ENCODE measurements at regions not wholly inside any gene's neighbourhood (a gene's known extent, or its start where the extent isn't known, plus 50 kb on each side); places are given as distances from the start of the nearest gene placed in this dataset.

DNA sequence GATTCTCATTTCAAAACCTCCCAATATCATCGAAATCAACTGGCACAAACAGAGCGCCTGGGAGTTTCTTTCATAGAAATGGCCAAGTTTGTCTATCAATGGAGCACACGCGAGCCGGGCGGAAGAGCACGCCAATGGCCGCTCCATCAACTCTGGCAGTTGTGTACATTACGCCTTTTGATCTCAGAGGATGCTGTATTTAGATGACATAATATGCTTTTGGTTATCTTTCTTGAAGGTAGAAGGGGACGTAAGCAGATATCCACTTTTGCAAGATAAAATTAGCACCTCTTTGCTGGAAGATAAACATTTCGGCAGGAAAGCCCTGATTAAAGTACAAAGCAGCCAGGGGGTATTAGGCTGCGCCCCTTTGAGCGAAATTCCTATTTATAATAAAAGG, 287.4 kb downstream of the IRF8 start:
- H3K4me3 ChIP-seq (replicated peaks in 1 of 3; ENCODE audit: low read depth in 2 of 3, low read length in 3 of 3): no peak overlapping the region
- no peaks in the 10 kb centered on the region for H3K9me3 Mint-ChIP-seq
- peaks cover 12 to 18% (median 17%) of the 10 kb centered on the region in 3 donors for H3K27me3 Mint-ChIP-seq (ENCODE audit: low read depth in 3 of 3)
- H3K27me3 ChIP-seq (ENCODE audit: control insufficient read depth in 2 of 2, insufficient read depth in 2 of 2, low read length in 2 of 2): no peaks in the 10 kb centered on the region
- no peaks in the 10 kb centered on the region for H4K20me1 ChIP-seq (ENCODE audit: insufficient read depth, low read length)
- no peaks in the 10 kb centered on the region for H3K36me3 ChIP-seq (replicated peaks in 1 of 2; ENCODE audit: control insufficient read depth in 1 of 2, insufficient read depth in 2 of 2, low read length in 2 of 2)
- no peaks in the 10 kb centered on the region for H3K4me1 ChIP-seq (ENCODE audit: control insufficient read depth in 1 of 2, insufficient read depth in 2 of 2, low read length in 2 of 2)
- intact Hi-C loops (cut with micrococcal nuclease): no loop called here
- no peaks in the 10 kb centered on the region for H3K79me2 ChIP-seq (ENCODE audit: insufficient read depth, low read length)
- peaks cover 0 to 2% of the 10 kb centered on the region in 2 donors for H3K9me3 ChIP-seq (replicated peaks in 1 of 2; ENCODE audit: control insufficient read depth in 1 of 2, insufficient read depth in 1 of 2, low read length in 2 of 2)
- no peak overlapping the region for H2AFZ ChIP-seq (ENCODE audit: insufficient read depth, low read depth, low read length, poor library complexity, severe bottlenecking)
- no peak overlapping the region for H3K4me2 ChIP-seq (replicated peaks; ENCODE audit: extremely low read depth, low read length, poor library complexity, severe bottlenecking)
- no peak overlapping the region for H3K27ac Mint-ChIP-seq
- no peak overlapping the region for H3K27ac ChIP-seq (ENCODE audit: low read depth in 1 of 2, low read length in 2 of 2)
- no peaks in the 10 kb centered on the region for H3K4me1 Mint-ChIP-seq
- H3K9ac ChIP-seq (ENCODE audit: insufficient read depth, low read length, poor library complexity, severe bottlenecking): no peak overlapping the region
- no peaks in the 10 kb centered on the region for H3K36me3 Mint-ChIP-seq
- no peak overlapping the region for H3K4me3 Mint-ChIP-seq
- TF ChIP-seq CTCF (IDR thresholded peaks at IDR 0.05): no peak
- 100% methylated on average over 5 of the region's 13 CpGs for WGBS (ENCODE audit: insufficient coverage)
- DNase-seq: no peak

GRCh38 chr16:86189934-86190333, 291.0 kb downstream of the IRF8 start:
- H3K27ac Mint-ChIP-seq: no peak overlapping the region
- no peaks in the 10 kb centered on the region for H3K4me1 ChIP-seq (ENCODE audit: control insufficient read depth in 1 of 2, insufficient read depth in 2 of 2, low read length in 2 of 2)
- H3K27ac ChIP-seq (ENCODE audit: low read depth in 1 of 2, low read length in 2 of 2): no peak overlapping the region
- no peak overlapping the region for H3K4me2 ChIP-seq (replicated peaks; ENCODE audit: extremely low read depth, low read length, poor library complexity, severe bottlenecking)
- no peak overlapping the region for H3K9ac ChIP-seq (ENCODE audit: insufficient read depth, low read length, poor library complexity, severe bottlenecking)
- no peak overlapping the region for H2AFZ ChIP-seq (ENCODE audit: insufficient read depth, low read depth, low read length, poor library complexity, severe bottlenecking)
- no peaks in the 10 kb centered on the region for H3K36me3 Mint-ChIP-seq
- no peak for TF ChIP-seq CTCF (IDR thresholded peaks at IDR 0.05)
- no peaks in the 10 kb centered on the region for H3K36me3 ChIP-seq (replicated peaks in 1 of 2; ENCODE audit: control insufficient read depth in 1 of 2, insufficient read depth in 2 of 2, low read length in 2 of 2)
- peaks cover 0 to 3% of the 10 kb centered on the region in 2 donors for H3K27me3 ChIP-seq (ENCODE audit: control insufficient read depth in 2 of 2, insufficient read depth in 2 of 2, low read length in 2 of 2)
- H3K4me3 ChIP-seq (replicated peaks in 1 of 3; ENCODE audit: low read depth in 2 of 3, low read length in 3 of 3): no peak overlapping the region
- H3K9me3 ChIP-seq (replicated peaks in 1 of 2; ENCODE audit: control insufficient read depth in 1 of 2, insufficient read depth in 1 of 2, low read length in 2 of 2): no peaks in the 10 kb centered on the region
- H3K4me1 Mint-ChIP-seq: no peaks in the 10 kb centered on the region
- no peaks in the 10 kb centered on the region for H3K79me2 ChIP-seq (ENCODE audit: insufficient read depth, low read length)
- H3K4me3 Mint-ChIP-seq: no peak overlapping the region
- no peak for DNase-seq
- WGBS (ENCODE audit: insufficient coverage): no CpG with 5 or more reads among the region's 4 CpGs
- no peaks in the 10 kb centered on the region for H3K9me3 Mint-ChIP-seq
- H3K27me3 Mint-ChIP-seq (ENCODE audit: low read depth in 3 of 3): peaks cover 26 to 37% (median 33%) of the 10 kb centered on the region in 3 donors
- intact Hi-C loops (cut with micrococcal nuclease): no loop called here
- no peaks in the 10 kb centered on the region for H4K20me1 ChIP-seq (ENCODE audit: insufficient read depth, low read length)
